HCT116 (cell line): ENCODE measurements at regions not wholly inside any gene's neighbourhood (a gene's known extent, or its start where the extent isn't known, plus 50 kb on each side); places are given as distances from the start of the nearest gene placed in this dataset.

Experiments
- CEBPB ChIP-seq: IDR thresholded peaks from 2 replicates; pipeline ENCODE4 v1.6.1; 2012; ENCODE audit warnings: low read depth
- CTCF ChIP-seq, 3 experiments: fragments of 200-600 bp in 1 of 3; sonication (generic) in 1 of 3; IDR thresholded peaks in 2 of 3; conservative IDR thresholded peaks in 1 of 3; 2 replicates each; pipeline ENCODE4 v1.5.1; 2012 to 2017; ENCODE audit warnings: low read depth in 2 of 3, low read length in 2 of 3, antibody characterized with exemption in 1 of 3, borderline replicate concordance in 1 of 3, control low read depth in 1 of 3, mild to moderate bottlenecking in 1 of 3, mixed read lengths in 1 of 3, mixed run types in 1 of 3, moderate library complexity in 1 of 3; ENCODE audit not compliant: insufficient read depth in 1 of 3
- EZH2 ChIP-seq: fragments of 200-600 bp; sonication (generic); IDR thresholded peaks from 2 replicates; pipeline ENCODE4 v1.6.1; 2017; ENCODE audit warnings: antibody characterized with exemption, mixed run types
- EZH2phosphoT487 ChIP-seq: fragments of 200-600 bp; IDR thresholded peaks from 2 replicates; pipeline ENCODE4 v1.6.1; 2018; ENCODE audit warnings: antibody characterized with exemption, borderline replicate concordance
- FOSL1 ChIP-seq: IDR thresholded peaks from 2 replicates; pipeline ENCODE4 v1.6.1; 2012; ENCODE audit warnings: low read depth
- POLR2A ChIP-seq: IDR thresholded peaks from 2 replicates; pipeline ENCODE4 v1.7.0; 2011; ENCODE audit warnings: borderline replicate concordance; ENCODE audit not compliant: insufficient read depth, insufficient read length; ENCODE audit errors: extremely low read depth
- POLR2AphosphoS5 ChIP-seq: IDR thresholded peaks from 2 replicates; pipeline ENCODE4 v1.6.1; 2011; ENCODE audit warnings: mild to moderate bottlenecking, low read depth, low read length, moderate library complexity
- RAD21 ChIP-seq: IDR thresholded peaks from 2 replicates; pipeline ENCODE4 v1.6.1; 2012; ENCODE audit warnings: low read depth, mild to moderate bottlenecking
- REST ChIP-seq: IDR thresholded peaks from 2 replicates; pipeline ENCODE4 v1.6.1; 2012; ENCODE audit warnings: low read depth
- SIN3A ChIP-seq: IDR thresholded peaks from 2 replicates; pipeline ENCODE4 v1.6.1; 2012; ENCODE audit warnings: low read depth
- ZFX ChIP-seq: fragments of 450-650 bp; IDR thresholded peaks from 2 replicates; pipeline ENCODE4 v1.6.1; 2017

- TF ChIP-seq FOSL1 (no peak), CTCF (IDR thresholded peaks at IDR 0.05 in 2 of 3, conservative IDR thresholded peaks at IDR 0.05 in 1 of 3; ENCODE audit: borderline replicate concordance in 1 of 3, insufficient read depth in 1 of 3, low read depth in 2 of 3, low read length in 2 of 3) (no peak), EZH2 (no peak), POLR2A (no peak), REST (no peak), SIN3A (no peak), CEBPB (no peak), POLR2AphosphoS5 (no peak), RAD21 (no peak), ZFX (no peak), EZH2phosphoT487 (no peak)
Observed at GRCh38 chr11:81432333-81432732, 1301.3 kb downstream of the FAM181B start.
